ENCODE measurements at regions not wholly inside any gene's neighbourhood (a gene's known extent, or its start where the extent isn't known, plus 50 kb on each side); places are given as distances from the start of the nearest gene placed in this dataset.

DNA sequence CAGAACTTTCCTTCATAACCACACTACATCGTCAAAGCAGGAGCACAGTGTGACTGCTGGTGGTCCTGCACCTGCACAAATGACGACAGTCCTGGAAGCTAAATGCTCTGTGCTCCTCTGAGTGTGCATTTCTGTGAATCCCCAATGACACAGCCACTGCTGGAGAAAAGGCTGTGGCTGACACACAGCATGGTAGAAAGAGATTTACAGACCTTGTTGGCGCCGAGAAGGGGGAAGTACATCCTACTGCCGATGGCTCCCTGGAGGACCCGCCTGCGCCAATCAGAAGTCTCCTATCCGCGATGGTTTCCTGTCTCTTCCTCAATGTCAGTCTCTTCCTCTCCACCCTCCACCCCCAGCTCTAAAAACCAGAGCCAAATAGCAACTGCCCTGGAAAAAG, 115.4 kb upstream of the RAB4A start:
- H3K27ac ChIP-seq, result no peak overlapping the region
- no peak for TF ChIP-seq CTCF (conservative IDR thresholded peaks at IDR 0.05)
- no peak for TF ChIP-seq ZFX (IDR thresholded peaks at IDR 0.05)

DNA sequence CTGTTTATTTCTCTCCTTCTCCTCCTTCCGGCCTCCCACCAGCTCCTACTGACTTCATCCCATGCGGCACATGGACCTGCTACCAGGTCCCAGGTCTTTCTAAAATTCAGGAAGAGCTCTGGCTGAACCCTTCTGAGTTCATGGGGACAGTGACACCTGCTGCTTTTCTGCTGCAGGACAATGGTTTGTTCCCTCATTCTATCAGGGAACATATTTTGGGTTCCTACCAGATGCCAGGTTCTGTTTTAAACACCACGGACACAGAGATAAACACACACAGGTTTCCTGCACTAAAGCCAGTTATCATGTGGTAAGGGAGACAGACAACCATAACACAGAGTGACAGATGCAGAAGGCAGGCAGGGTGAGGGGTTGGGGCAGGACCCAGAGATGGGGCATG, 114.0 kb upstream of the RAB4A start:
- H3K27ac ChIP-seq, result no peak overlapping the region
- TF ChIP-seq CTCF (conservative IDR thresholded peaks at IDR 0.05) (peak; percentile 57), ZFX (IDR thresholded peaks at IDR 0.05) (no peak)

DNA sequence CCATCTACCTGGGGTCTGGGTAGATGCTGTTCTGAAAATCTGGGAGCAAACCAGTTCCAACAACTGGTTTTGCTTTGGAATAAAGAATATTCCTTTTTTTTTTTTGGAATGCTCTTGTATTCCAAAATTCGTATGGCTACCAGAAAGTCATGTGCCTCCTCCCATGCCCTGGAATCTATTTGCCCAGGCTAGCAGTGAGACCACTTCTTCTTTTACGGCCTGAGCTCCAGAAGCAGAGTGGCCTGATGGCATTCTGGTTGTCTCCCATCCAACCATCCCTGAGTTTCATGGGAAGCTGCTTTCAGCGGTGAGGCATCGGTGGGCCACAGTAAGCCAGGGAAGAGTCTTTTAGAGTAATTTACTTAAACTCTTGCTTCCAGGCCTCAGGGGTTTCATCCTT, 113.4 kb upstream of the RAB4A start:
- no peak overlapping the region for H3K27ac ChIP-seq
- TF ChIP-seq CTCF (conservative IDR thresholded peaks at IDR 0.05), result no peak
- no peak for TF ChIP-seq ZFX (IDR thresholded peaks at IDR 0.05)

- H3K27ac ChIP-seq, result no peak overlapping the region
These were observed 112.5 kb upstream of the RAB4A start for GRCh38 chr1:229158341-229158921.

DNA sequence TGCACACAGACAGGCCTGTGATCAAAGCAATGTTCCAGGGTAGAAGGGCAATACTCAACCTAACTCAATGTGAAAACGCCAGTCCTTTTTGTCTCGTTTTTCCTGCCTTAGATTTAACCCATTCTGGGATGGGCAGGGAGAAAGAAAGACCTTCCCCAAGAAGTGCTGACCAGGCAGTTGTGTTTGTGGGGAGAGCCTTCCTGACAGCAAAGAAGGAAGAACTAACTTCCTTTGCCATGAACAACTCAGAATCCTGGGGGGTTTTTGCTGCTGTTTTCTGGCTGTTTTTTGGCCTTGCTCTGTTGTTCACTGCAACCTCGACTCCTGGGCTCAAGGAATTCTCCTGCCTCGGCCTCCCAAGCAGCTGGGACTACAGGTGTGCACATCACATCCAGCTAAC, 112.0 kb upstream of the RAB4A start:
- H3K27ac ChIP-seq, result no peak overlapping the region
- no peak for TF ChIP-seq CTCF (conservative IDR thresholded peaks at IDR 0.05)
- no peak for TF ChIP-seq ZFX (IDR thresholded peaks at IDR 0.05)

More at GRCh38 chr1:229158341-229158921, 112.5 kb upstream of the RAB4A start:
- TF ChIP-seq ZFX (IDR thresholded peaks at IDR 0.05) (no peak), CTCF (conservative IDR thresholded peaks at IDR 0.05) (no peak)

- H3K27ac ChIP-seq, result no peak overlapping the region
- no peak for TF ChIP-seq ZFX (IDR thresholded peaks at IDR 0.05)
- no peak for TF ChIP-seq CTCF (conservative IDR thresholded peaks at IDR 0.05)
These were observed 111.0 kb upstream of the RAB4A start for GRCh38 chr1:229159668-229160544.

DNA sequence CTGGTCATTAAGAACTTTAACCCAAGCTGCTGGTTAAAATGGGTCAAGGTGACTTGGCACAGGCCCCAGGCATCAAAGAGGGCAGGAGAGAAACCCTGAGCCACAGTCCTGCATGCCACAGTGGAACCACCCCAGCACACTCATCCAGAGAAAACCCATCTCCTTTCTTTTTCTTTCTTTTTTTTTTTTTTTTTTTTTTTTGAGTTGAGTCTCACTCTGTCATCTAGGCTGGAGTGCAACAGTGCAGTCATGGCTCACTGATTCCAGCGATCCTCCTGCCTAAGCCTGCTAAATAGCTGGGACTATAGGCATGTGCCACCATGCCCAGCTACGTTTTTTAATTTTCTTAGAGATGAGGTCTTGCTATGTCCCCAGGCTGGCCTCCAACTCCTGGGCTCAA, 109.2 kb upstream of the RAB4A start:
- no peak overlapping the region for H3K27ac ChIP-seq
- no peak for TF ChIP-seq ZFX (IDR thresholded peaks at IDR 0.05)
- no peak for TF ChIP-seq CTCF (conservative IDR thresholded peaks at IDR 0.05)

Measured in C4-2B (cell line).